ENCODE measurements at regions not wholly inside any gene's neighbourhood (a gene's known extent, or its start where the extent isn't known, plus 50 kb on each side); places are given as distances from the start of the nearest gene placed in this dataset.

DNA sequence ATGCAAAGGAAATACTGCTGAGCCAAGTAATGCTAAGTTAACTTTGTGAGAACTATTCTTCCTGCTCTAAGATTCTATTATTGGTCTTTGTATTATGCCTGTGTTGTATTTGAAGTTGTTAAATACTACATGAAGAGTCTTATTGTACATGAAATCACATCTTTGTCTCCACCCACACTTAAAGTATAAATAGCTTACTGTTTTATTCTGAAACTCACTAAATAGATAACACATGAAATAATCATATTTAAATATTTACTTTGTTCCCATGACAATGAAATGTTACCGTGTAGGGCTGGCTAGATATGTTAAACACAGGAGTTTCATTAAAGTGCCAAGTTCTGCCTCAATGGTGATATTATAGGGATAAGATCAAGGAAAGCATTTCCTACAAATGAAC, 562.1 kb upstream of the ATXN8OS start:
- no peak for TF ChIP-seq YY1 (IDR thresholded peaks at IDR 0.05; ENCODE audit: borderline replicate concordance in 1 of 3, control insufficient read depth in 1 of 3, extremely low read depth in 1 of 3, insufficient read depth in 3 of 3, insufficient read length in 1 of 3, insufficient replicate concordance in 2 of 3, low read depth in 1 of 3, low read length in 2 of 3)
- no peak for TF ChIP-seq MEF2A (IDR thresholded peaks at IDR 0.05; ENCODE audit: control insufficient read depth, low read depth, low read length)
- no peak for TF ChIP-seq CTCF (IDR thresholded peaks at IDR 0.05 in 2 of 3, conservative IDR thresholded peaks at IDR 0.05 in 1 of 3; ENCODE audit: insufficient read depth in 2 of 3, low read depth in 1 of 3, low read length in 3 of 3)
- TF ChIP-seq ARID4B (CRISPR knock-in tag; IDR thresholded peaks at IDR 0.05), result no peak
- TF ChIP-seq IFI16 (CRISPR knock-in tag; IDR thresholded peaks at IDR 0.05), result no peak

Data from K562 (cell line).